GM12878 (cell line): ENCODE measurements at regions not wholly inside any gene's neighbourhood (a gene's known extent, or its start where the extent isn't known, plus 50 kb on each side); places are given as distances from the start of the nearest gene placed in this dataset.

Source experiments
- ATAC-seq: fragments of 200-7000 bp; cut with Tn5 transposase; 3 replicates; pipeline ENCODE4 v1.9.1; 2020; ENCODE audit warnings: mild to moderate bottlenecking, moderate library complexity
- BruUV-seq: library from RNA; stranded (reverse); fragments of 400-500 nt; replicated peaks from 2 replicates; lab custom pipeline; 2021; lab: Mats Ljungman, UMichigan
- CTCF ChIA-PET: fragments of 300-600 bp; sonication (Branson Sonifier 250); formaldehyde crosslinking; extraction: SDS; loops from one replicate; lab custom pipeline; 2021; ENCODE audit warnings: inconsistent platforms; lab: Yijun Ruan, JAX
- POLR2A ChIA-PET: fragments of 350-600 bp; formaldehyde crosslinking; extraction: SDS; loops from one replicate; lab custom pipeline; 2021; ENCODE audit warnings: inconsistent platforms; lab: Charles Lee
- RAD21 ChIA-PET: fragments of 300-600 bp; sonication (Branson Sonifier 250); formaldehyde crosslinking; loops from one replicate; lab custom pipeline; 2023; ENCODE audit warnings: antibody characterized with exemption; ENCODE audit not compliant: unreplicated experiment; lab: Charles Lee
- SMC1A ChIA-PET: fragments of 300-600 bp; sonication (Branson Sonifier 250); formaldehyde crosslinking; loops from one replicate; lab custom pipeline; 2023; ENCODE audit not compliant: unreplicated experiment, uncharacterized antibody; lab: Charles Lee
- DNase-seq: peaks from one replicate; pipeline ENCODE4 v3.0.0-alpha.2; 2011; ENCODE audit warnings: low read depth, low spot score
- FAIRE-seq: peaks from 3 replicates; lab custom pipeline; 2011; peaks lifted over from hg19 to GRCh38; lab: Jason Lieb, UNC
- H2AFZ ChIP-seq: 2 replicates; pipeline ENCODE4 v1.6.0; 2011; ENCODE audit warnings: low read depth, low read length, control low read depth; ENCODE audit not compliant: control insufficient read depth
- H3K27ac ChIP-seq: 2 replicates; pipeline ENCODE4 v1.5.1; 2011; ENCODE audit warnings: control low read depth; ENCODE audit not compliant: control insufficient read depth, insufficient read depth
- H3K27me3 ChIP-seq, 2 experiments: replicated peaks in 1 of 2; 2 replicates each; pipeline versions ENCODE4 v1.6.0 to v1.6.1; 2011; ENCODE audit warnings: low read length in 1 of 2; ENCODE audit not compliant: control insufficient read depth in 2 of 2, insufficient read depth in 2 of 2
- H3K36me3 ChIP-seq, 2 experiments: 2 replicates each; pipeline ENCODE4 v1.5.1; 2011; ENCODE audit warnings: low read length in 1 of 2; ENCODE audit not compliant: control insufficient read depth in 2 of 2, insufficient read depth in 2 of 2
- H3K4me1 ChIP-seq: 2 replicates; pipeline ENCODE4 v1.6.1; 2011; ENCODE audit warnings: mild to moderate bottlenecking, low read length, moderate library complexity, mixed read lengths; ENCODE audit not compliant: control insufficient read depth, insufficient read depth
- H3K4me2 ChIP-seq: 2 replicates; pipeline ENCODE4 v1.6.0; 2011; ENCODE audit warnings: control low read depth; ENCODE audit not compliant: control insufficient read depth, insufficient read depth
- H3K4me3 ChIP-seq: fragments of 200-600 bp; sonication (generic); 2 replicates; pipeline ENCODE4 v1.5.1; 2016
- H3K79me2 ChIP-seq: 2 replicates; pipeline ENCODE4 v1.6.0; 2011; ENCODE audit warnings: low read length; ENCODE audit not compliant: control insufficient read depth, insufficient read depth
- H3K9ac ChIP-seq: 2 replicates; pipeline ENCODE4 v1.8.0; 2011; ENCODE audit warnings: low read length, control low read depth, mixed read lengths; ENCODE audit not compliant: control insufficient read depth, insufficient read depth
- H3K9me3 ChIP-seq: replicated peaks from 3 replicates; pipeline ENCODE4 v1.5.1; 2011; ENCODE audit warnings: mild to moderate bottlenecking, low read length; ENCODE audit not compliant: control insufficient read depth, insufficient read depth
- H4K20me1 ChIP-seq: 2 replicates; pipeline ENCODE4 v1.6.0; 2011; ENCODE audit not compliant: control insufficient read depth, insufficient read depth
- BCL11A ChIP-seq: IDR thresholded peaks from 2 replicates; pipeline ENCODE4 v1.6.1; 2011; ENCODE audit warnings: low read depth, low read length
- CHD2 ChIP-seq: IDR thresholded peaks from 2 replicates; pipeline ENCODE4 v1.6.1; 2011; ENCODE audit warnings: low read depth, low read length, improper control_type of control experiment, borderline replicate concordance
- EGR1 ChIP-seq, 2 experiments: IDR thresholded peaks; 1 replicate in 1 of 2; 2 replicates in 1 of 2; pipeline ENCODE4 v1.6.1; 2011 to 2012; ENCODE audit warnings: low read depth in 2 of 2, low read length in 2 of 2, borderline replicate concordance in 1 of 2, mild to moderate bottlenecking in 1 of 2, moderate library complexity in 1 of 2
- JUND ChIP-seq: IDR thresholded peaks from 2 replicates; pipeline ENCODE4 v1.6.1; 2012; ENCODE audit warnings: low read depth, mild to moderate bottlenecking, low read length, improper control_type of control experiment, moderate library complexity
- MEF2B ChIP-seq: fragments of 450-650 bp; IDR thresholded peaks from 2 replicates; pipeline ENCODE4 v1.6.1; 2018; ENCODE audit warnings: mild to moderate bottlenecking, moderate library complexity; ENCODE audit not compliant: partially characterized antibody, poor library complexity, severe bottlenecking
- MLLT1 ChIP-seq: fragments of 450-650 bp; IDR thresholded peaks from 2 replicates; pipeline ENCODE4 v1.6.1; 2016; ENCODE audit warnings: mild to moderate bottlenecking
- PBX3 ChIP-seq: IDR thresholded peaks from 2 replicates; pipeline ENCODE4 v1.6.1; 2011; ENCODE audit warnings: mild to moderate bottlenecking, low read depth, low read length, moderate library complexity; ENCODE audit not compliant: insufficient replicate concordance
- POLR2A ChIP-seq: IDR thresholded peaks from 2 replicates; pipeline ENCODE4 v1.6.1; 2011; ENCODE audit warnings: low read depth, mild to moderate bottlenecking, low read length
- SMAD1 ChIP-seq: fragments of 450-650 bp; IDR thresholded peaks from 2 replicates; pipeline ENCODE4 v1.6.1; 2018; ENCODE audit warnings: mild to moderate bottlenecking, low read depth; ENCODE audit not compliant: partially characterized antibody
- SPI1 ChIP-seq: IDR thresholded peaks from 2 replicates; pipeline ENCODE4 v1.6.1; 2011; ENCODE audit warnings: low read depth, mild to moderate bottlenecking, low read length, moderate library complexity, borderline replicate concordance; ENCODE audit not compliant: insufficient read depth
- SREBF1 ChIP-seq: IDR thresholded peaks from 2 replicates; pipeline ENCODE4 v1.6.1; 2012; ENCODE audit warnings: mild to moderate bottlenecking, low read length
- STAT3 ChIP-seq: IDR thresholded peaks from 2 replicates; pipeline ENCODE4 v1.6.1; 2011; ENCODE audit warnings: low read depth, low read length, improper control_type of control experiment
- SUPT20H ChIP-seq: IDR thresholded peaks from 2 replicates; pipeline ENCODE4 v1.6.1; 2011; ENCODE audit warnings: low read depth, mild to moderate bottlenecking, low read length, moderate library complexity, borderline replicate concordance; ENCODE audit not compliant: control insufficient read depth
- TBL1XR1 ChIP-seq: IDR thresholded peaks from 2 replicates; pipeline ENCODE4 v1.6.1; 2012; ENCODE audit warnings: low read depth, low read length, improper control_type of control experiment
- TCF7 ChIP-seq: IDR thresholded peaks from 2 replicates; pipeline ENCODE4 v1.6.1; 2014; ENCODE audit warnings: antibody characterized with exemption, borderline replicate concordance
- ZNF384 ChIP-seq: IDR thresholded peaks from 2 replicates; pipeline ENCODE4 v1.6.1; 2012; ENCODE audit warnings: low read depth, mild to moderate bottlenecking, low read length, improper control_type of control experiment, borderline replicate concordance
- WGBS: methylation state at CpG from one replicate; pipeline ENCODE4 v1.1.6; 2016; ENCODE audit warnings: low lambda C conversion rate; ENCODE audit not compliant: insufficient replicate concordance, insufficient coverage; ENCODE audit errors: missing lambda C conversion rate; 5-methylcytosine and 5-hydroxymethylcytosine counted together
- in situ Hi-C: fragments of 300-500 bp; cut with MboI; formaldehyde crosslinking; loops from 9 replicates; pipeline ENCODE4 v1.14.3; 2018; ENCODE audit warnings: mixed read lengths
- intact Hi-C: fragments of 100-400 bp; cut with micrococcal nuclease; formaldehyde crosslinking; loops from one replicate; pipeline ENCODE4 v1.14.2; 2022; ENCODE audit not compliant: unreplicated experiment

- 0% methylated on average over 1 of the region's 1 CpG for WGBS
- no peaks in the 10 kb centered on the region for H3K9me3 ChIP-seq
- H4K20me1 ChIP-seq: no peaks in the 10 kb centered on the region
- no TSS peak for BruUV-seq
- no peaks in the 10 kb centered on the region for H3K79me2 ChIP-seq
- POLR2A ChIA-PET: no interaction called here
- intact Hi-C loops: no loop called here
- no peak overlapping the region for H3K9ac ChIP-seq
- SMC1A ChIA-PET: no interaction called here
- no peak overlapping the region for H3K4me2 ChIP-seq
- CTCF ChIA-PET: no interaction called here
- H3K4me1 ChIP-seq: no peaks in the 10 kb centered on the region
- no peak for TF ChIP-seq MEF2B
- TF ChIP-seq, all 136 proteins: peak for 0
- Histone ChIP-seq H3K27me3 (no peaks in the 10 kb centered on the region), H2AFZ (no peak overlapping the region), H3K4me3 (no peak overlapping the region), H3K27ac (no peak overlapping the region), H3K36me3 (no peaks in the 10 kb centered on the region)
- FAIRE-seq (no peak), ATAC-seq (no peak), DNase-seq (no peak)
- in situ Hi-C loops: no loop called here
- RAD21 ChIA-PET: no interaction called here
Measured at GRCh38 chr4:34220601-34221000, 2023.7 kb downstream of the ARAP2 start.

GRCh38 chr4:34221986-34222385 lies 2022.3 kb downstream of the ARAP2 start:
- POLR2A ChIA-PET: no interaction called here
- TF ChIP-seq POLR2A: no peak
- TF ChIP-seq STAT3: no peak
- no peak for TF ChIP-seq ZNF384
- TF ChIP-seq SPI1: no peak
- TF ChIP-seq BCL11A: no peak
- no peak for TF ChIP-seq JUND
- TF ChIP-seq TCF7: no peak
- TF ChIP-seq SMAD1: no peak
- no peak for TF ChIP-seq EGR1 (IDR thresholded peaks at IDR 0.05; ENCODE audit: borderline replicate concordance in 1 of 2, low read depth in 2 of 2, low read length in 2 of 2)
- no peak for TF ChIP-seq TBL1XR1
- TF ChIP-seq SREBF1: no peak
- no peak for TF ChIP-seq SUPT20H
- TF ChIP-seq PBX3: no peak
- TF ChIP-seq MLLT1: no peak
- TF ChIP-seq CHD2: no peak

More at GRCh38 chr4:34221986-34222385, 2022.3 kb downstream of the ARAP2 start:
- FAIRE-seq (no peak), DNase-seq (no peak), ATAC-seq (no peak)
- H3K27ac ChIP-seq: no peak overlapping the region
- ChIA-PET RAD21 (no interaction called here), CTCF (no interaction called here), SMC1A (no interaction called here)
- intact Hi-C loops: no loop called here
- WGBS: 0% methylated on average over 1 of the region's 1 CpG
- no peak overlapping the region for H3K4me3 ChIP-seq
- no peaks in the 10 kb centered on the region for H3K4me1 ChIP-seq
- H3K9me3 ChIP-seq: no peaks in the 10 kb centered on the region
- H3K9ac ChIP-seq: no peak overlapping the region
- H4K20me1 ChIP-seq: no peaks in the 10 kb centered on the region
- no peaks in the 10 kb centered on the region for H3K27me3 ChIP-seq
- H2AFZ ChIP-seq: no peak overlapping the region
- H3K4me2 ChIP-seq: no peak overlapping the region
- no TSS peak for BruUV-seq
- in situ Hi-C loops: no loop called here
- no peaks in the 10 kb centered on the region for H3K79me2 ChIP-seq
- no peaks in the 10 kb centered on the region for H3K36me3 ChIP-seq
